ENCODE measurements at regions not wholly inside any gene's neighbourhood (a gene's known extent, or its start where the extent isn't known, plus 50 kb on each side); places are given as distances from the start of the nearest gene placed in this dataset.

DNA sequence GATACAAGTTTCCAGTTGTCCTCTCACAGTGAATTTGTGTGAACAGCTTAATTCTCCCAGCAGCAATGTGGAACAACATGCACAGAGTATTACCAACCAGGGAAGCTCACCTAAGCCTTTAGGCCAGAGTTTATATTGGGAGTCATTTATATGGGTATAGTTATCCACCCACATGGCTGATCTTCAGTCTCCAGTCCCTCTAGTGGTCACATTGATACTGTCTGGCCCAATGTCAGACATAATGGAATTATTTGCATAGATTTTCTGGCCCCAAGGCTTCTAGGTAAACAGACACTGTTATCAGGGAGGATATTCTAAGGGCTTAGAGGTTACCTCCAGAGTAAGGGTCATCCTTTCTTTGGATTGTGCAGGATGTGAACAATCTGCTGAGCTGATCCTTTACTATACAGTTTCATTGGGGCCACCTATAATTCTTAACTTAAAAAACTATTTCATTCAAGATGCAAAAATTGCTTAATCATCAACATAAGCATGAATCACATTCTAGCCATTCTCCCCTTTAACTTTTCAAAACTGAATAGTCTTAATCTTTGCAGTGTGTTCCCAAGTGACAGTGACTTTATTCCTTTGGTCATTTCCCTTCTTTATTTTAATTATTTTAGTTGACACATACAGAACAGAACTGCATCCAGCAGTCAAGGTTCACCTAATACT is 210.9 kb downstream of the LTN1 start:
- ATAC-seq: peak; percentile 66
- Mint-ChIP-seq H3K27ac (no peak overlapping the region), H3K4me3 (no peak overlapping the region), H3K9me3 (peaks cover 9 to 10% of the 10 kb centered on the region in 2 donors), H3K27me3 (no peaks in the 10 kb centered on the region), H3K4me1 (peaks cover under 1% of the 10 kb centered on the region)
- no peak for DNase-seq

- no peaks in the 10 kb centered on the region for H3K27me3 Mint-ChIP-seq
- H3K4me3 Mint-ChIP-seq: no peak overlapping the region
- peaks cover 19% of the 10 kb centered on the region for H3K4me1 Mint-ChIP-seq
- peaks cover 0 to 2% of the 10 kb centered on the region in 2 donors for H3K9me3 Mint-ChIP-seq
- H3K27ac Mint-ChIP-seq: no peak overlapping the region
- DNase-seq: no peak
- no peak for ATAC-seq
Observed at GRCh38 chr21:28779914-28780313, 212.8 kb downstream of the LTN1 start.

- peak; percentile 35 to 76 for DNase-seq
- ATAC-seq: peak; percentile 99
- H3K4me1 Mint-ChIP-seq: peaks cover 26% of the 10 kb centered on the region
- peak overlapping the region in 1 of 2 donors; percentile 70 for H3K27ac Mint-ChIP-seq
- no peaks in the 10 kb centered on the region for H3K27me3 Mint-ChIP-seq
- H3K9me3 Mint-ChIP-seq: no peaks in the 10 kb centered on the region
- no peak overlapping the region for H3K4me3 Mint-ChIP-seq
Observed at GRCh38 chr21:28776251-28776650, 216.4 kb downstream of the LTN1 start.

DNA sequence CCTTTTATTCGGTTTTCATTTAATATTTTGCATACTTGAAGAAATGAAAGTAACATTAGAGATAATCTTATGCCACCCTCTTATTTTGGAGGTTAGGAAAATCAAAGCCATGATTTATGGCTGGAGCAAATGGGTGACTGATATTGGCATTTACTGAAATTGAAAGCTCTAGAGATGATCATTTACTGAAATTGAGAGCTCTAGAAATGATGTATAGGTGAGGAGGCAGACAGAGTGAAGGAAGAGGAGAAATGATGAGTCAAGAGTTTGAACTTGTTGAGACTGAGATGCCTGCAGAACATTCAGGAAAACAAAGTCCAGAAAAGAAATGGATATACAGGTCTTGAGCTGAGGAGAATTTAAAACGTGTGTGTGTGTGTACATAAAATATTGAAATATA is 217.6 kb downstream of the LTN1 start:
- Mint-ChIP-seq H3K4me1 (peaks cover 26% of the 10 kb centered on the region), H3K9me3 (peaks cover 6 to 7% of the 10 kb centered on the region in 2 donors), H3K27ac (peak overlapping the region in 1 of 2 donors; percentile 69), H3K4me3 (peak overlapping the region; percentile 1 to 48), H3K27me3 (no peaks in the 10 kb centered on the region)
- ATAC-seq (peak; percentile 34), DNase-seq (no peak)

DNA sequence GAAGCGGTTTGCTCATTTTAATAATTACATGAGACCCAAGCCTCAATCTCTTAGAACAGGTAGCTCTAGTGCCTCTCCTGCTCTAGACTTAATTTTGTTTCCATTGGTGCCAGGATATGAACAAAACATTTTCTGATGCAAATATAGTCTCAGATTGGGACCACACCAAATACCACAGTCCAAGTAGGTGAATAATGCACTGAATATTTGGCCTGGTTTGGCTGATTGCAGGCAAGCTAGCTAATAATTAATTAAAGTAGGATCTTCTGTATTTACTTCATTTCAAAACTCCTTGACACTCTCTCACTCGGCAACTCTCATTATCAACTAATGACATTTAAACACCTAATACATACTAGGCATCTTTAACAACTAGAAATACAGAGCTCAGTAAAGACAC is 219.6 kb downstream of the LTN1 start:
- peaks cover 6 to 7% of the 10 kb centered on the region in 2 donors for H3K9me3 Mint-ChIP-seq
- peaks cover 26% of the 10 kb centered on the region for H3K4me1 Mint-ChIP-seq
- no peak overlapping the region for H3K27ac Mint-ChIP-seq
- no peaks in the 10 kb centered on the region for H3K27me3 Mint-ChIP-seq
- ATAC-seq (no peak), DNase-seq (no peak)
- H3K4me3 Mint-ChIP-seq: no peak overlapping the region

- Mint-ChIP-seq H3K9me3 (peaks cover 12% of the 10 kb centered on the region in 2 donors), H3K4me3 (peak overlapping the region in 1 of 2 donors; percentile 38), H3K4me1 (peaks cover 26% of the 10 kb centered on the region), H3K27ac (peak overlapping the region in 1 of 2 donors; percentile 94), H3K27me3 (no peaks in the 10 kb centered on the region)
- ATAC-seq (peak; percentile 32), DNase-seq (no peak)
Observed at GRCh38 chr21:28771790-28772501, 220.7 kb downstream of the LTN1 start.

GRCh38 chr21:28770867-28771661 is 221.6 kb downstream of the LTN1 start:
- H3K4me3 Mint-ChIP-seq: peak overlapping the region in 1 of 2 donors; percentile 38
- DNase-seq (no peak), ATAC-seq (no peak)
- peaks cover 19% of the 10 kb centered on the region for H3K4me1 Mint-ChIP-seq
- peak overlapping the region in 1 of 2 donors; percentile 94 for H3K27ac Mint-ChIP-seq
- H3K27me3 Mint-ChIP-seq: no peaks in the 10 kb centered on the region
- H3K9me3 Mint-ChIP-seq: peaks cover 18 to 21% of the 10 kb centered on the region in 2 donors

DNA sequence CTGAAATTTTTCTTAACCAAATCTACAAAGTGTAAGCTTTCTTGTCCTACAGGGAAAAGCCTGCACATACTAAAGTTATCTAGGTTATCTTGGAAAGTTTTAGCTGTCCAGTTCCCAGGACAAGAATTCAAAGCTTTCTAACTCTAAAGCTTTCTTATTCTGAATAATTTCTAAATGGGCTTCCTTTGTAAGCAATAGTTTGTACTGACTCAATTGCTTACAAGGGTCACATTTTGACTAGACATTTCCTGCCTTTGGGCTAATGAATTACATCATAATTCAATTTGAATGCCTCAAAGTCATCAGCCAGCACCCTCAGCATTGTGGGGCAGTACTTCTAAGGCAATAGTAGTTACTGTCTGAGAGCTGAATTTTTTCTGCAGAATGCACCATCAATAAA is 223.0 kb downstream of the LTN1 start:
- H3K27ac Mint-ChIP-seq: peak overlapping the region in 1 of 2 donors; percentile 92
- peaks cover 18 to 25% of the 10 kb centered on the region in 2 donors for H3K9me3 Mint-ChIP-seq
- peak overlapping the region in 1 of 2 donors; percentile 55 for H3K4me3 Mint-ChIP-seq
- peak in 1 of 2 donors; percentile 41 for DNase-seq
- H3K27me3 Mint-ChIP-seq: no peaks in the 10 kb centered on the region
- ATAC-seq: peak; percentile 86
- peaks cover 6% of the 10 kb centered on the region for H3K4me1 Mint-ChIP-seq

DNA sequence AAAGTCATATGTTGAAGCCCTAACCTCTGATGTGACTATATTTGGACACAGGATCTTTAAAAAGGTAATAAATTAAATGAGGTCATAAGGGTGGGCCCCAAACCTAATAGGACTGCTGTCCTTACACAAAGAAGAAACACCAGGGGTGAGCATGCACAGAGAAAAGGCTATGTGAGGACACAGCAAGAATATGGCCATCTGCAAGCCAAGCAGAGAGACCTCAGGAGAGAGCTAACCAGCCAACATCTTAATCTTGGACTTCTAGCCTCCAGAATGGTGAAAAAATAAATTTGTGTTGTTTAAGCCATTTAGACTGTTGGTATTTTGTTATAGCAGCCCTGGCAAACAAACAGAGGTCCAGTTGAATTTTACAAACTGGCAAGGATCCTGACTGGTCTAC is 223.9 kb downstream of the LTN1 start:
- H3K4me1 Mint-ChIP-seq: peaks cover 6% of the 10 kb centered on the region
- no peak overlapping the region for H3K27ac Mint-ChIP-seq
- DNase-seq (no peak), ATAC-seq (no peak)
- no peaks in the 10 kb centered on the region for H3K27me3 Mint-ChIP-seq
- peaks cover 18 to 25% of the 10 kb centered on the region in 2 donors for H3K9me3 Mint-ChIP-seq
- no peak overlapping the region for H3K4me3 Mint-ChIP-seq

- DNase-seq: peak in 1 of 2 donors; percentile 35
- H3K4me1 Mint-ChIP-seq: peaks cover 6% of the 10 kb centered on the region
- peaks cover 18 to 25% of the 10 kb centered on the region in 2 donors for H3K9me3 Mint-ChIP-seq
- ATAC-seq: peak; percentile 83
- peak overlapping the region in 1 of 2 donors; percentile 47 for H3K27ac Mint-ChIP-seq
- no peaks in the 10 kb centered on the region for H3K27me3 Mint-ChIP-seq
- H3K4me3 Mint-ChIP-seq: no peak overlapping the region
Observed at GRCh38 chr21:28767523-28767922, 225.2 kb downstream of the LTN1 start.

DNA sequence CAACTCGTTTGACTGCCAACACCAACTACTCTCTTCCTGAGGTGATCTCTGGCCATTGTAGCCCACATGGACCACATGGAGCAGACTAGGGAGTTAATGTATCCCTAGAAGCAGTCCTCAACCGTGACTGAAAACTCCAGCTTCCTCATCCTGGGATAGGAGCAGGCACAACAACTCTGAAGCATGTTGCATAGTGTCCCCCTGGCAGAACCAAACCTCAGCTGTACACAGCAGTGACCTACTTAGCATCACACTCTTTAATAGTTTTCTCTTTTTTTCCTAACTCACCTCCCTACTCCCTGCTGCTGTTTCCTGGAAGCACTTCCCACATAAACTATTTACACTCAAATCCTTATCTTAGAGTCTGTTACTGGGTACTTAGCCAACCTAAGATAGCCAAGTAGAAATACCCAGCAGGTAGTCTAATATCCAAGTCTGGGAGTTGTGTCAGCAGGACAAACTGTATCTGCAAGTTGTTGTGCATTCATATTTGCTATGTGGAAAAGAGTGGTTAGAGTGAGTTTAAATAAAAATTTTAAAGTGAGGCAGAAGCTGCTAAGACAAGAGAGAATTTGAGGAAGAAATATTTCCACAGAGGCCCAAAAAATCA is 228.8 kb downstream of the LTN1 start:
- Mint-ChIP-seq H3K27ac (no peak overlapping the region), H3K4me1 (no peaks in the 10 kb centered on the region), H3K4me3 (no peak overlapping the region), H3K27me3 (no peaks in the 10 kb centered on the region), H3K9me3 (peaks cover 11 to 18% of the 10 kb centered on the region in 2 donors)
- DNase-seq (no peak), ATAC-seq (no peak)

- Mint-ChIP-seq H3K9me3 (peaks cover 10 to 18% of the 10 kb centered on the region in 2 donors), H3K27me3 (no peaks in the 10 kb centered on the region), H3K4me1 (no peaks in the 10 kb centered on the region), H3K27ac (no peak overlapping the region), H3K4me3 (no peak overlapping the region)
- ATAC-seq: no peak
- DNase-seq: no peak
Observed at GRCh38 chr21:28762357-28762735, 230.3 kb downstream of the LTN1 start.

DNA sequence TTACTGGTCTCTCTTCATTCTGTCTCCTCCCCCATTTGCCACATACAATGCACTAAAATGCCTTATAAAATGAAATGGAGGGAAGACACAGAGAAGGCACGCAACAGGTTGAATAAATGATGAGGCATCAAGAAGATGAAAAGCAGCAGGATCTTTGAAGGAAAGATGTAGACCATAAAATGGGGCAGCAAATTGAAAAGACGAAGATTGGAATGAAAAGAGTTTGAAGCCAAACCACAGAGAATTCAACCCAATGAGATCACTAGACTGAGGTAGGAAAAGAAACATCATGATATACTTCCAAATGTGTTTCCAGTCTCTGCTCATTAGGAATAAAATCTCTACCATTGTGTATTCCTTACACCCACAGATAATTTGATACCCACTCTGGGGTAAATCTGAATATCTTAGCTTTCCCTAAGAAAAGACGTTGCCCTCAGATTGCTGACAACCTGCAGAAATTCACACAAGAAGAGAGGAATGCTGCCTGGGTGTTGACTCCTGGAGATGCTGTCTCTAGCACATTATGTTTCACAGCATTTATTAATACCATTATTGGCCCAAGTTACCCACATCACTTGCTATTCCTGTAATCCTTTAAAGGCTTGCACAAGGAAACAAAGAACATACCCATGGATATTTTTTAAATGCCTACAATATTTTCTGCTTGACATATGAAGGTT is 230.9 kb downstream of the LTN1 start:
- no peak for ATAC-seq
- H3K4me3 Mint-ChIP-seq: no peak overlapping the region
- H3K27me3 Mint-ChIP-seq: no peaks in the 10 kb centered on the region
- peaks cover 5 to 12% of the 10 kb centered on the region in 2 donors for H3K9me3 Mint-ChIP-seq
- no peak overlapping the region for H3K27ac Mint-ChIP-seq
- H3K4me1 Mint-ChIP-seq: no peaks in the 10 kb centered on the region
- DNase-seq: no peak

DNA sequence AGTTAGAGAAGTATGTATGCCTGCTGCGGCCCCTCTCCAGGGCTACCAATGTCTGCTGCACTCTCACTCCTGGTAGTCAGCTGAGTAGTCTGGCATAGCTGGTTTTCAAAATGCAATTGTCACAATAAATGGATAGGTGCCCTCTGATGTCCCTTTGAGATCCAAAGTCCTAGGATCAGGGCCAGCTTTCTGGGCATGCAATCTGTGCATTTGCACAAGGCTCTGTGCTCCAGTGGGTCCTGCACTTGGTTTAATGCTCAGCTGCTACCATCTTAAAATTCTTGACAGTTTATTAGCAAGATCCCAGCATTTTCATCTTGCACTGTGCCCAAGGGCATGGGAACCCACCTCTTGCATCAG is 233.8 kb downstream of the LTN1 start:
- DNase-seq (no peak), ATAC-seq (no peak)
- Mint-ChIP-seq H3K27ac (no peak overlapping the region), H3K4me1 (no peaks in the 10 kb centered on the region), H3K27me3 (no peaks in the 10 kb centered on the region), H3K4me3 (no peak overlapping the region), H3K9me3 (no peaks in the 10 kb centered on the region)
